PC-3 (cell line): ENCODE measurements at regions not wholly inside any gene's neighbourhood (a gene's known extent, or its start where the extent isn't known, plus 50 kb on each side); places are given as distances from the start of the nearest gene placed in this dataset.

Source experiments
- ATAC-seq: fragments of 200-7000 bp; cut with Tn5 transposase; 2 replicates; pipeline ENCODE4 v1.9.1; 2020; ENCODE audit warnings: mild to moderate bottlenecking, moderate library complexity
- BruUV-seq: library from RNA; stranded (reverse); fragments of 400-500 nt; replicated peaks from 2 replicates; lab custom pipeline; 2021; lab: Mats Ljungman, UMichigan
- CTCF ChIA-PET: fragments of 300-600 bp; sonication (Branson Sonifier 250); formaldehyde crosslinking; loops from one replicate; lab custom pipeline; 2022; ENCODE audit warnings: antibody characterized with exemption; lab: Charles Lee
- POLR2A ChIA-PET: fragments of 300-600 bp; sonication (Branson Sonifier 250); formaldehyde crosslinking; loops from one replicate; lab custom pipeline; 2022; ENCODE audit warnings: antibody characterized with exemption; ENCODE audit not compliant: unreplicated experiment; lab: Charles Lee
- DNase-seq: peaks from one replicate; pipeline ENCODE4 v3.0.0-alpha.2; 2015
- H2AFZ ChIP-seq: fragments of 300-600 bp; sonication (generic); 2 replicates; pipeline ENCODE4 v1.6.0; 2016; ENCODE audit warnings: antibody characterized with exemption, low read length
- H3F3A ChIP-seq: fragments of 300-600 bp; sonication (generic); one replicate; pipeline ENCODE4 v1.6.0; 2017; ENCODE audit warnings: antibody characterized with exemption, low read length, control low read depth, mild to moderate bottlenecking; ENCODE audit not compliant: unreplicated experiment
- H3K27ac ChIP-seq: fragments of 300-600 bp; sonication (generic); 2 replicates; pipeline ENCODE4 v1.5.1; 2016; ENCODE audit warnings: mild to moderate bottlenecking, low read length
- H3K27me3 ChIP-seq: fragments of 300-600 bp; sonication (generic); 2 replicates; pipeline ENCODE4 v1.6.1; 2016; ENCODE audit warnings: low read length, mixed read lengths
- H3K36me3 ChIP-seq: fragments of 300-600 bp; sonication (generic); 2 replicates; pipeline ENCODE4 v1.6.1; 2016; ENCODE audit warnings: low read depth, mixed run types, low read length, mixed read lengths
- H3K4me1 ChIP-seq: fragments of 300-600 bp; sonication (generic); 2 replicates; pipeline ENCODE4 v1.5.1; 2016; ENCODE audit warnings: low read length; ENCODE audit not compliant: insufficient read depth
- H3K4me2 ChIP-seq: fragments of 300-600 bp; sonication (generic); 2 replicates; pipeline ENCODE4 v1.6.0; 2016; ENCODE audit warnings: low read length
- H3K4me3 ChIP-seq: fragments of 300-600 bp; sonication (generic); 2 replicates; pipeline ENCODE4 v1.5.1; 2016; ENCODE audit warnings: mild to moderate bottlenecking, low read length, mixed read lengths
- H3K79me2 ChIP-seq: fragments of 300-600 bp; sonication (generic); 2 replicates; pipeline ENCODE4 v1.6.1; 2017; ENCODE audit warnings: low read length, mixed read lengths
- H3K9ac ChIP-seq: fragments of 300-600 bp; sonication (generic); 2 replicates; pipeline ENCODE4 v1.6.0; 2016; ENCODE audit warnings: mild to moderate bottlenecking, low read length
- H3K9me2 ChIP-seq: fragments of 300-600 bp; sonication (generic); replicated peaks from 2 replicates; pipeline ENCODE4 v1.6.1; 2016; ENCODE audit warnings: mixed run types, low read length, mixed read lengths
- H3K9me3 ChIP-seq: fragments of 300-600 bp; sonication (generic); 2 replicates; pipeline ENCODE4 v1.6.1; 2016; ENCODE audit warnings: low read length, mixed read lengths
- H4K20me1 ChIP-seq: fragments of 300-600 bp; sonication (generic); 2 replicates; pipeline ENCODE4 v1.6.1; 2016; ENCODE audit warnings: low read length, mixed read lengths
- EZH2 ChIP-seq: fragments of 300-600 bp; sonication (generic); IDR thresholded peaks from one replicate; pipeline ENCODE4 v1.6.1; 2017; ENCODE audit warnings: antibody characterized with exemption, mild to moderate bottlenecking, low read length; ENCODE audit not compliant: unreplicated experiment
- EZH2phosphoT487 ChIP-seq: fragments of 300-600 bp; sonication (generic); IDR thresholded peaks from 2 replicates; pipeline ENCODE4 v1.6.1; 2018; ENCODE audit warnings: mild to moderate bottlenecking, antibody characterized with exemption, low read length, borderline replicate concordance
- intact Hi-C: fragments of 100-400 bp; cut with micrococcal nuclease; formaldehyde crosslinking; loops from 2 replicates; pipeline ENCODE4 v1.9.0; 2023
- TF ChIP-seq, protein P1 (sequence below): fragments of 300-600 bp; sonication (generic); conservative IDR thresholded peaks from 2 replicates; pipeline ENCODE4 v1.5.1; 2017; ENCODE audit warnings: antibody characterized with exemption, low read depth, mild to moderate bottlenecking, low read length

DNA sequence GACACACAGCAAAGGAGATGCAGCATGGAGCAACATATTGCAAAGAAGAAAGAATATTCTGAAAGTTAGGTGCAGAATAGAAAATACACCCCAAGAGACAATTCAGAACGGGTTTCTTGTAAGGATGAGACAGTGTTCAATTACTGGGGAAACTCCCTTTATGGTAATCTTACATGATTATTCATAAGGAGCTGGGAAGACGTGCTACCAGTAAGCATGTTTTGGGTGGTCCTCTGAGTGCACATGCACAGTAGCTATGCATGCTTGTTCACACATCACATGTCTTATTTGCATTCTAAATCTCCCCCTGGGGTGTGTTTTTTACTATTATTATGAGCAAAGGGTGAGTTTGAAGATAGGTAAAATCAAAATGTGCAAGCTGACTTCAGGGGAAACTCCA is 1448.8 kb downstream of the TECRL start:
- TF ChIP-seq EZH2: no peak
- TF ChIP-seq, protein P1, sequence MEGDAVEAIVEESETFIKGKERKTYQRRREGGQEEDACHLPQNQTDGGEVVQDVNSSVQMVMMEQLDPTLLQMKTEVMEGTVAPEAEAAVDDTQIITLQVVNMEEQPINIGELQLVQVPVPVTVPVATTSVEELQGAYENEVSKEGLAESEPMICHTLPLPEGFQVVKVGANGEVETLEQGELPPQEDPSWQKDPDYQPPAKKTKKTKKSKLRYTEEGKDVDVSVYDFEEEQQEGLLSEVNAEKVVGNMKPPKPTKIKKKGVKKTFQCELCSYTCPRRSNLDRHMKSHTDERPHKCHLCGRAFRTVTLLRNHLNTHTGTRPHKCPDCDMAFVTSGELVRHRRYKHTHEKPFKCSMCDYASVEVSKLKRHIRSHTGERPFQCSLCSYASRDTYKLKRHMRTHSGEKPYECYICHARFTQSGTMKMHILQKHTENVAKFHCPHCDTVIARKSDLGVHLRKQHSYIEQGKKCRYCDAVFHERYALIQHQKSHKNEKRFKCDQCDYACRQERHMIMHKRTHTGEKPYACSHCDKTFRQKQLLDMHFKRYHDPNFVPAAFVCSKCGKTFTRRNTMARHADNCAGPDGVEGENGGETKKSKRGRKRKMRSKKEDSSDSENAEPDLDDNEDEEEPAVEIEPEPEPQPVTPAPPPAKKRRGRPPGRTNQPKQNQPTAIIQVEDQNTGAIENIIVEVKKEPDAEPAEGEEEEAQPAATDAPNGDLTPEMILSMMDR: no peak
- no peak for TF ChIP-seq EZH2phosphoT487
- no peak overlapping the region for H3K4me3 ChIP-seq
- H3K9ac ChIP-seq: no peak overlapping the region
- DNase-seq: no peak
- H3K27ac ChIP-seq: no peak overlapping the region
- H4K20me1 ChIP-seq: no peaks in the 10 kb centered on the region
- ChIA-PET POLR2A (no interaction called here), CTCF (no interaction called here)
- intact Hi-C loops: no loop called here
- no peaks in the 10 kb centered on the region for H3K79me2 ChIP-seq
- BruUV-seq: no TSS peak
- no peaks in the 10 kb centered on the region for H3F3A ChIP-seq
- no peaks in the 10 kb centered on the region for H3K4me1 ChIP-seq
- H3K36me3 ChIP-seq: no peaks in the 10 kb centered on the region
- no peaks in the 10 kb centered on the region for H3K9me2 ChIP-seq
- no peaks in the 10 kb centered on the region for H3K27me3 ChIP-seq
- no peak overlapping the region for H2AFZ ChIP-seq
- no peak overlapping the region for H3K4me2 ChIP-seq
- ATAC-seq: no peak
- no peaks in the 10 kb centered on the region for H3K9me3 ChIP-seq

DNA sequence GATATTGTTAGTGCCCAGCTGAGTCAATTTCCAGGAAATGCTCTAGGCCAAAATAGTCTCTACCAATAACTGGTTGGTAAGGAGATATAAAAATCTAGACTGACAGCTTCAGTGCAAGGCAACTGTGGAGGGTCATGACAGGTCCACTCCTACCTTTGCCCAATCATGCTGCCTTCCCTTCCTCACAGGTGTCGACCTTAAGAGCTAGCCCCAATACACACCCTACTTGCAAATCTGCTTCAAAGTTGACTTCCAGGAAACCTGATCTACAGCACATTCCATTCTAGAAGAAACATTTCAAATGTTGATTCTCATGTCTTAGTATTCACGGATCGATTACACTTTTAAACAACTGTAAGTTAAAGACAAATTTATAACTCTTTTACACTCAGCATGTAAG is 1455.5 kb downstream of the TECRL start:
- ATAC-seq (peak; percentile 20; the same call in 1 of the 2 replicates), DNase-seq (no peak)
- H3K4me2 ChIP-seq: no peak overlapping the region
- BruUV-seq: no TSS peak
- no peaks in the 10 kb centered on the region for H3K27me3 ChIP-seq
- no peaks in the 10 kb centered on the region for H3K79me2 ChIP-seq
- H3K27ac ChIP-seq: no peak overlapping the region
- H3K36me3 ChIP-seq: no peaks in the 10 kb centered on the region
- intact Hi-C loops: no loop called here
- H2AFZ ChIP-seq: 0 out of 2 replicates have a peak overlapping the region, but pooled peaks have one; percentile 9
- no peaks in the 10 kb centered on the region for H3K9me3 ChIP-seq
- no peaks in the 10 kb centered on the region for H3K4me1 ChIP-seq
- POLR2A ChIA-PET: no interaction called here
- TF ChIP-seq EZH2 (no peak), EZH2phosphoT487 (no peak)
- TF ChIP-seq, protein P1: no peak
- no peak overlapping the region for H3K9ac ChIP-seq
- CTCF ChIA-PET: no interaction called here
- H3K4me3 ChIP-seq: no peak overlapping the region
- no peaks in the 10 kb centered on the region for H3F3A ChIP-seq
- H3K9me2 ChIP-seq: no peaks in the 10 kb centered on the region
- H4K20me1 ChIP-seq: no peaks in the 10 kb centered on the region

DNA sequence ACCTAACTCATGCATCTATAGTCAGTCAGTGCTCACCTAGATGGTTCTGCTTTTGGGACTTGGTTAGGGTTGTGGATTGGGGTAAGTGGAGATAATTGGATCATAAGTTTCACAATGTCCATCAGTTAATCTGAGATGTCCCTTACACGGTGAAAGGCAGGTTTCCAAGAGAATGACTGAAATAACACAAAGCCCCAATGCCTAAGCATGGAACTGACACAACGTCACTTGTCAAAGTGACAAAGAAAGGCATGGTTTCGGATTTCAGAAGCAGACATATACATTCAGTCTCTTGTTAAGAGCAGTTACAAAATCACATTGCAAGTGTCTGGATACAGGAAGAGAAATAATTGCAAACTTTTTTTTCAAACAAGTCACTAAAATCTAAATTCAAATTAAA is 1456.9 kb downstream of the TECRL start:
- Histone ChIP-seq H3K27ac (no peak overlapping the region), H3K4me1 (peaks cover 4% of the 10 kb centered on the region; the same call in 1 of the 2 replicates), H3K4me3 (no peak overlapping the region), H3K36me3 (no peaks in the 10 kb centered on the region), H3K4me2 (no peak overlapping the region), H3F3A (no peaks in the 10 kb centered on the region), H2AFZ (no peak overlapping the region), H4K20me1 (no peaks in the 10 kb centered on the region), H3K9me3 (no peaks in the 10 kb centered on the region), H3K9me2 (no peaks in the 10 kb centered on the region), H3K79me2 (no peaks in the 10 kb centered on the region), H3K9ac (no peak overlapping the region), H3K27me3 (no peaks in the 10 kb centered on the region)
- ChIA-PET POLR2A (no interaction called here), CTCF (no interaction called here)
- TF ChIP-seq EZH2phosphoT487: no peak
- TF ChIP-seq, protein P1: no peak
- TF ChIP-seq EZH2: no peak
- intact Hi-C loops: no loop called here
- ATAC-seq (no peak; the same call in 1 of the 2 replicates), DNase-seq (no peak)
- no TSS peak for BruUV-seq
